Gastrocnemius medialis (tissue), 4 donors: ENCODE measurements at regions not wholly inside any gene's neighbourhood (a gene's known extent, or its start where the extent isn't known, plus 50 kb on each side); places are given as distances from the start of the nearest gene placed in this dataset.

Experiments
- ATAC-seq, 2 donors: fragments of 150-250 bp; one replicate each; pipeline ENCODE4 v1.9.1; 2016
- DNase-seq, 2 donors: peaks; one replicate each; pipeline ENCODE4 v3.0.0-alpha.2; 2019
- H3K27ac ChIP-seq, 4 donors: fragments of 200-600 bp; sonication (generic); 1 replicate in 1 of 4; 2 replicates in 3 of 4; pipeline ENCODE4 v1.5.1; 2016 to 2018; ENCODE audit warnings: mild to moderate bottlenecking in 2 of 4, moderate library complexity in 1 of 4
- H3K27me3 ChIP-seq, 3 donors: fragments of 200-600 bp; sonication (generic) in 2 of 3; 1 replicate in 1 of 3; 2 replicates in 2 of 3; pipeline versions ENCODE4 v1.5.1 to v1.6.0; 2016 to 2019; ENCODE audit warnings: mild to moderate bottlenecking in 1 of 3, moderate library complexity in 1 of 3
- H3K36me3 ChIP-seq, 2 donors: fragments of 200-600 bp; sonication (generic) in 1 of 2; one replicate each; pipeline ENCODE4 v1.5.1; 2017 to 2018
- H3K4me1 ChIP-seq, 2 donors: fragments of 200-600 bp; sonication (generic) in 1 of 2; one replicate each; pipeline ENCODE4 v1.5.1; 2016 to 2017; ENCODE audit warnings: mild to moderate bottlenecking in 2 of 2
- H3K4me3 ChIP-seq, 4 donors: fragments of 200-600 bp; sonication (generic) in 3 of 4; 1 replicate in 1 of 4; 2 replicates in 3 of 4; pipeline ENCODE4 v1.5.1; 2016 to 2019; ENCODE audit warnings: mild to moderate bottlenecking in 2 of 4
- H3K9me3 ChIP-seq, 3 donors: fragments of 200-600 bp; sonication (generic) in 2 of 3; 1 replicate in 1 of 3; 2 replicates in 2 of 3; pipeline ENCODE4 v1.5.1; 2016 to 2019
- CTCF ChIP-seq, 5 experiments: fragments of 450-650 bp in 3 of 5; fragments of 200-600 bp in 2 of 5; sonication (generic) in 2 of 5; IDR thresholded peaks in 4 of 5; conservative IDR thresholded peaks in 1 of 5; 1 replicate in 4 of 5; 2 replicates in 1 of 5; pipeline ENCODE4 v1.5.1; 2016 to 2019; ENCODE audit warnings: antibody characterized with exemption in 5 of 5, mild to moderate bottlenecking in 3 of 5, moderate library complexity in 3 of 5
- POLR2A ChIP-seq, 2 donors: fragments of 450-650 bp; IDR thresholded peaks; one replicate each; pipeline ENCODE4 v1.6.1; 2017; ENCODE audit warnings: antibody characterized with exemption in 2 of 2, mild to moderate bottlenecking in 2 of 2, moderate library complexity in 2 of 2
- in situ Hi-C, 4 donors: fragments of 200-750 bp; cut with MboI; loops; one replicate each; pipeline versions ENCODE4 v1.15.0 to v1.8.0; 2017; ENCODE audit warnings: low sequenced_read_pairs in 4 of 4
- intact Hi-C: fragments of 100-400 bp; cut with DNase I; formaldehyde crosslinking; loops from one replicate; pipeline ENCODE4 v1.15.1; 2023; ENCODE audit warnings: low total_unique reads

- in situ Hi-C loops: loop anchor here in 1 of 4 donors (10.0 kb wide), 1 partner anchor 52 kb away; no protein-coding TSS in a partner anchor
Observed at GRCh38 chr20:60117065-60117464, 158.8 kb downstream of the CDH26 start.

GRCh38 chr20:60121903-60122302 is 163.7 kb downstream of the CDH26 start:
- TF ChIP-seq POLR2A (IDR thresholded peaks at IDR 0.05) (no peak), CTCF (IDR thresholded peaks at IDR 0.05 in 4 of 5, conservative IDR thresholded peaks at IDR 0.05 in 1 of 5) (no peak)
- H3K27me3 ChIP-seq: no peaks in the 10 kb centered on the region
- peaks cover 8 to 12% of the 10 kb centered on the region in 2 donors for H3K4me1 ChIP-seq
- DNase-seq (no peak), ATAC-seq (no peak)
- no peak overlapping the region for H3K4me3 ChIP-seq
- H3K36me3 ChIP-seq: no peaks in the 10 kb centered on the region
- no peak overlapping the region for H3K27ac ChIP-seq
- in situ Hi-C loops (no loop called here), intact Hi-C loops (no loop called here)
- no peaks in the 10 kb centered on the region for H3K9me3 ChIP-seq

More at GRCh38 chr20:60117065-60117464, 158.8 kb downstream of the CDH26 start:
- DNase-seq (peak in 1 of 2 donors; percentile 36), ATAC-seq (peak; percentile 93 to 97)
- no peak for TF ChIP-seq POLR2A (IDR thresholded peaks at IDR 0.05)
- TF ChIP-seq CTCF (IDR thresholded peaks at IDR 0.05 in 4 of 5, conservative IDR thresholded peaks at IDR 0.05 in 1 of 5): no peak
- Histone ChIP-seq H3K27me3 (no peaks in the 10 kb centered on the region), H3K36me3 (no peaks in the 10 kb centered on the region), H3K9me3 (no peaks in the 10 kb centered on the region), H3K4me3 (no peak overlapping the region), H3K4me1 (peaks cover 13 to 26% of the 10 kb centered on the region in 2 donors), H3K27ac (peak overlapping the region; percentile 36 to 60 (median 58))
- intact Hi-C loops: loop anchor here (5.0 kb wide), 1 partner anchor 60 kb away; no protein-coding TSS in a partner anchor

- H3K9me3 ChIP-seq: no peaks in the 10 kb centered on the region
- intact Hi-C loops: no loop called here
- H3K4me1 ChIP-seq: peaks cover under 1 to 4% of the 10 kb centered on the region in 2 donors
- no peaks in the 10 kb centered on the region for H3K36me3 ChIP-seq
- TF ChIP-seq CTCF (IDR thresholded peaks at IDR 0.05 in 4 of 5, conservative IDR thresholded peaks at IDR 0.05 in 1 of 5) (no peak), POLR2A (IDR thresholded peaks at IDR 0.05) (no peak)
- H3K27ac ChIP-seq: no peak overlapping the region
- in situ Hi-C loops: no loop called here
- no peak overlapping the region for H3K4me3 ChIP-seq
- no peak for ATAC-seq
- no peaks in the 10 kb centered on the region for H3K27me3 ChIP-seq
- DNase-seq: no peak
Observed at GRCh38 chr20:60122671-60123070, 164.4 kb downstream of the CDH26 start.

GRCh38 chr20:60123096-60123495 is 164.9 kb downstream of the CDH26 start:
- in situ Hi-C loops (no loop called here), intact Hi-C loops (no loop called here)
- Histone ChIP-seq H3K4me3 (no peak overlapping the region), H3K9me3 (no peaks in the 10 kb centered on the region), H3K27me3 (no peaks in the 10 kb centered on the region), H3K4me1 (peaks cover 0 to under 1% of the 10 kb centered on the region in 2 donors), H3K36me3 (no peaks in the 10 kb centered on the region), H3K27ac (no peak overlapping the region)
- DNase-seq (no peak), ATAC-seq (no peak)
- TF ChIP-seq CTCF (IDR thresholded peaks at IDR 0.05 in 4 of 5, conservative IDR thresholded peaks at IDR 0.05 in 1 of 5) (no peak), POLR2A (IDR thresholded peaks at IDR 0.05) (no peak)

- DNase-seq: no peak
- Histone ChIP-seq H3K36me3 (no peaks in the 10 kb centered on the region), H3K4me3 (no peak overlapping the region), H3K9me3 (no peaks in the 10 kb centered on the region), H3K27ac (no peak overlapping the region), H3K4me1 (no peaks in the 10 kb centered on the region), H3K27me3 (no peaks in the 10 kb centered on the region)
- no peak for ATAC-seq
- intact Hi-C loops: no loop called here
- TF ChIP-seq POLR2A (IDR thresholded peaks at IDR 0.05): no peak
- no peak for TF ChIP-seq CTCF (IDR thresholded peaks at IDR 0.05 in 4 of 5, conservative IDR thresholded peaks at IDR 0.05 in 1 of 5)
- in situ Hi-C loops: no loop called here
Observed at GRCh38 chr20:60123652-60124051, 165.4 kb downstream of the CDH26 start.
